K562 (cell line): ENCODE measurements at regions not wholly inside any gene's neighbourhood (a gene's known extent, or its start where the extent isn't known, plus 50 kb on each side); places are given as distances from the start of the nearest gene placed in this dataset.

Experiments
- ATAC-seq: fragments of 200-7000 bp; cut with Tn5 transposase; 3 replicates; pipeline ENCODE4 v1.9.1; 2020; ENCODE audit warnings: moderate library complexity
- BruUV-seq: library from RNA; stranded (reverse); fragments of 400-500 nt; replicated peaks from 2 replicates; lab custom pipeline; 2021; lab: Mats Ljungman, UMichigan
- CTCF ChIA-PET: fragments of 300-600 bp; formaldehyde crosslinking; extraction: SDS; loops from one replicate; lab custom pipeline; 2021; ENCODE audit warnings: low intra/inter-chr PET ratio; lab: Yijun Ruan, JAX
- POLR2A ChIA-PET: fragments of 300-600, 350-650 bp; sonication (Branson Sonifier 250); formaldehyde crosslinking; extraction: SDS; loops from one replicate; lab custom pipeline; 2021; ENCODE audit warnings: antibody characterized with exemption, inconsistent platforms; lab: Yijun Ruan, JAX
- DNase-seq, 4 experiments: peaks; one replicate each; pipeline versions ENCODE4 v3.0.0 to v3.0.0-alpha.2; 2011 to 2018; ENCODE audit warnings: low spot score in 3 of 4, mixed read lengths in 3 of 4; ENCODE audit errors: extremely low read depth in 1 of 4
- FAIRE-seq: peaks from 2 replicates; lab custom pipeline; 2011; peaks lifted over from hg19 to GRCh38; lab: Jason Lieb, UNC
- H2AFZ ChIP-seq: 2 replicates; pipeline ENCODE4 v1.6.0; 2011; ENCODE audit warnings: low read depth, low read length, control low read depth, inconsistent platforms
- H3K27ac ChIP-seq: fragments of 200-600 bp; 3 replicates; pipeline ENCODE4 v1.8.0; 2011; ENCODE audit warnings: low read depth, mild to moderate bottlenecking, control low read depth, inconsistent platforms, low read length, moderate library complexity, mixed read lengths; ENCODE audit errors: extremely low read depth
- H3K27me3 ChIP-seq, 2 experiments: fragments of 300-600 bp in 1 of 2; 2 replicates in 1 of 2; 3 replicates in 1 of 2; pipeline versions ENCODE4 v1.6.0 to v1.8.0; 2011; ENCODE audit warnings: inconsistent platforms in 2 of 2, low read length in 2 of 2, mild to moderate bottlenecking in 1 of 2, mixed read lengths in 1 of 2, moderate library complexity in 1 of 2; ENCODE audit not compliant: control insufficient read depth in 2 of 2, insufficient read depth in 2 of 2
- H3K36me3 ChIP-seq: fragments of 300-600 bp; 3 replicates; pipeline ENCODE4 v1.8.0; 2011; ENCODE audit warnings: mild to moderate bottlenecking, low read length, inconsistent platforms; ENCODE audit not compliant: control insufficient read depth, insufficient read depth
- H3K4me1 ChIP-seq, 2 experiments: fragments of 200-600 bp in 1 of 2; replicated peaks in 1 of 2; 2 replicates in 1 of 2; 3 replicates in 1 of 2; pipeline versions ENCODE4 v1.5.1 to v1.8.0; 2011; ENCODE audit warnings: inconsistent platforms in 2 of 2, low read length in 2 of 2, mild to moderate bottlenecking in 1 of 2, mixed read lengths in 1 of 2, moderate library complexity in 1 of 2; ENCODE audit not compliant: control insufficient read depth in 2 of 2, insufficient read depth in 2 of 2
- H3K4me2 ChIP-seq: 2 replicates; pipeline ENCODE4 v1.6.1; 2011; ENCODE audit warnings: low read length, control low read depth, inconsistent platforms, mixed read lengths; ENCODE audit not compliant: insufficient read depth
- H3K4me3 ChIP-seq: fragments of 200-600 bp; sonication (generic), shearing (Covaris generic); 2 replicates; pipeline ENCODE4 v1.5.1; 2016; ENCODE audit warnings: control low read depth, inconsistent platforms
- H3K79me2 ChIP-seq: fragments of 200-600 bp; 3 replicates; pipeline ENCODE4 v1.8.0; 2011; ENCODE audit warnings: low read length, inconsistent platforms; ENCODE audit not compliant: control insufficient read depth, insufficient read depth
- H3K9ac ChIP-seq, 2 experiments: 2 replicates each; pipeline versions ENCODE4 v1.6.0 to v1.6.1; 2011; ENCODE audit warnings: low read depth in 2 of 2, low read length in 2 of 2, control low read depth in 1 of 2, inconsistent platforms in 1 of 2, mild to moderate bottlenecking in 1 of 2, mixed read lengths in 1 of 2; ENCODE audit not compliant: insufficient read depth in 1 of 2
- H3K9me1 ChIP-seq: one replicate; pipeline ENCODE4 v1.6.0; 2011; ENCODE audit warnings: inconsistent platforms, mild to moderate bottlenecking, low read length, moderate library complexity; ENCODE audit not compliant: control insufficient read depth, insufficient read depth
- H3K9me3 ChIP-seq: replicated peaks from 2 replicates; pipeline ENCODE4 v1.5.1; 2011; ENCODE audit warnings: low read depth, low read length, inconsistent platforms; ENCODE audit not compliant: control insufficient read depth, insufficient read depth
- H4K20me1 ChIP-seq: replicated peaks from 2 replicates; pipeline ENCODE4 v1.6.1; 2011; ENCODE audit warnings: low read length, inconsistent platforms, mixed read lengths; ENCODE audit not compliant: control insufficient read depth, insufficient read depth
- CREB3L1 ChIP-seq: fragments of 450-650 bp; IDR thresholded peaks from 2 replicates; pipeline ENCODE4 v1.6.1; 2014; ENCODE audit warnings: low read depth, mild to moderate bottlenecking, moderate library complexity, borderline replicate concordance
- EP300 ChIP-seq: IDR thresholded peaks from 2 replicates; pipeline ENCODE4 v1.6.1; 2012; ENCODE audit warnings: low read length, improper control_type of control experiment
- ESRRA ChIP-seq: fragments of 450-650 bp; IDR thresholded peaks from 2 replicates; pipeline ENCODE4 v1.6.1; 2014; ENCODE audit warnings: low read depth, mild to moderate bottlenecking, moderate library complexity, borderline replicate concordance
- FOS ChIP-seq: IDR thresholded peaks from 3 replicates; pipeline ENCODE4 v1.6.1; 2011; ENCODE audit not compliant: insufficient read length; ENCODE audit errors: extremely low read depth
- FOXJ3 ChIP-seq: sonication (generic); formaldehyde crosslinking; IDR thresholded peaks from 2 replicates; pipeline ENCODE4 v1.4.0; 2020; ENCODE audit warnings: mild to moderate bottlenecking, missing genetic modification reagents
- PHF21A ChIP-seq: fragments of 450-650 bp; IDR thresholded peaks from 2 replicates; pipeline ENCODE4 v1.6.1; 2017; ENCODE audit warnings: low read depth, borderline replicate concordance
- RBM34 ChIP-seq: fragments of 200-400 bp; formaldehyde crosslinking; IDR thresholded peaks from 2 replicates; pipeline ENCODE4 v1.6.1; 2018; ENCODE audit warnings: low read length, borderline replicate concordance; ENCODE audit not compliant: insufficient read depth
- SLC30A9 ChIP-seq: fragments of 250-450 bp; sonication (Bioruptor Pico); IDR thresholded peaks from 2 replicates; pipeline ENCODE4 v1.8.0; 2022; ENCODE audit warnings: mild to moderate bottlenecking, moderate library complexity
- SNIP1 ChIP-seq: fragments of 450-650 bp; IDR thresholded peaks from 2 replicates; pipeline ENCODE4 v1.7.1; 2017; ENCODE audit warnings: low read depth, mild to moderate bottlenecking
- ZBTB17 ChIP-seq: fragments of 450-650 bp; formaldehyde crosslinking; IDR thresholded peaks from 2 replicates; pipeline ENCODE4 v1.4.0; 2020; ENCODE audit warnings: mild to moderate bottlenecking
- ZBTB49 ChIP-seq: sonication (generic); formaldehyde crosslinking; IDR thresholded peaks from 2 replicates; pipeline ENCODE4 v1.8.0; 2022; ENCODE audit warnings: missing genetic modification reagents, mild to moderate bottlenecking, borderline replicate concordance
- ZFP1 ChIP-seq: fragments of 450-650 bp; formaldehyde crosslinking; IDR thresholded peaks from 2 replicates; pipeline ENCODE4 v1.4.0; 2020; ENCODE audit warnings: mild to moderate bottlenecking, mixed read lengths
- ZFP36 ChIP-seq: fragments of 150-350 bp; IDR thresholded peaks from 2 replicates; pipeline ENCODE4 v1.6.1; 2018; ENCODE audit warnings: low read length, low read depth; ENCODE audit not compliant: partially characterized antibody
- ZNF280A ChIP-seq: fragments of 450-650 bp; IDR thresholded peaks from 2 replicates; pipeline ENCODE4 v1.6.1; 2018; ENCODE audit warnings: mild to moderate bottlenecking, low read depth; ENCODE audit not compliant: partially characterized antibody
- ZNF639 ChIP-seq, 2 experiments: fragments of 200-800 bp in 1 of 2; sonication (Bioruptor generic) in 1 of 2; sonication (generic) in 1 of 2; formaldehyde crosslinking in 1 of 2; IDR thresholded peaks in 1 of 2; conservative IDR thresholded peaks in 1 of 2; 2 replicates each; pipeline versions ENCODE4 v1.5.0 to v1.6.1; 2016 to 2020; ENCODE audit warnings: missing compliant biosample characterization in 1 of 2, missing genetic modification characterization in 1 of 2, missing genetic modification reagents in 1 of 2
- ZNF778 ChIP-seq: fragments of 450-650 bp; formaldehyde crosslinking; IDR thresholded peaks from 2 replicates; pipeline ENCODE4 v1.4.0; 2020; ENCODE audit warnings: mild to moderate bottlenecking, moderate library complexity
- WGBS: fragments of 100-300 bp; shearing (Covaris generic); methylation state at CpG from one replicate; pipeline ENCODE4 v1.1.6; 2016; ENCODE audit warnings: low coverage, mixed read lengths; ENCODE audit not compliant: insufficient coverage; ENCODE audit errors: missing lambda C conversion rate; 5-methylcytosine and 5-hydroxymethylcytosine counted together
- in situ Hi-C: fragments of 300-500 bp; cut with MboI; formaldehyde crosslinking; loops from 4 replicates; pipeline ENCODE4 v1.15.0; 2018; ENCODE audit warnings: inconsistent platforms, mixed read lengths
- intact Hi-C: fragments of 100-400 bp; cut with micrococcal nuclease; formaldehyde crosslinking; loops from 2 replicates; pipeline ENCODE4 v1.14.2; 2022

GRCh38 chr2:114354199-114354598 is 88.2 kb upstream of the DPP10 start:
- H3K27ac ChIP-seq, result no peak overlapping the region
- no peaks in the 10 kb centered on the region for H3K9me3 ChIP-seq
- H3K4me2 ChIP-seq, result no peak overlapping the region
- POLR2A ChIA-PET, result no interaction called here
- in situ Hi-C loops (no loop called here), intact Hi-C loops (no loop called here)
- H3K27me3 ChIP-seq, result no peaks in the 10 kb centered on the region
- H3K9ac ChIP-seq, result no peak overlapping the region
- CTCF ChIA-PET, result no interaction called here
- BruUV-seq, result no TSS peak
- ATAC-seq, result no peak
- WGBS, result 0% methylated on average over 2 of the region's 2 CpGs
- no peaks in the 10 kb centered on the region for H3K4me1 ChIP-seq
- H3K4me3 ChIP-seq, result no peak overlapping the region
- no peaks in the 10 kb centered on the region for H4K20me1 ChIP-seq
- H3K9me1 ChIP-seq, result no peaks in the 10 kb centered on the region
- no peaks in the 10 kb centered on the region for H3K79me2 ChIP-seq
- no peak overlapping the region for H2AFZ ChIP-seq
- FAIRE-seq, result no peak
- H3K36me3 ChIP-seq, result no peaks in the 10 kb centered on the region
- no peak for DNase-seq
- TF ChIP-seq RBM34 (no peak), ESRRA (no peak), PHF21A (no peak), SNIP1 (no peak), ZBTB17 (CRISPR knock-in tag) (no peak), FOS (no peak), EP300 (no peak), FOXJ3 (no peak), ZNF280A (no peak), CREB3L1 (no peak), ZNF778 (no peak), ZFP1 (CRISPR knock-in tag) (no peak), ZNF639 (CRISPR knock-in tag; conservative IDR thresholded peaks at IDR 0.05 in 1 of 2, IDR thresholded peaks at IDR 0.05 in 1 of 2) (no peak), ZFP36 (no peak), SLC30A9 (CRISPR knock-in tag) (no peak), ZBTB49 (CRISPR knock-in tag) (no peak)
